NCI-H748 (cell line): ENCODE measurements at regions not wholly inside any gene's neighbourhood (a gene's known extent, or its start where the extent isn't known, plus 50 kb on each side); places are given as distances from the start of the nearest gene placed in this dataset.
"Not testable (repeated sequence)": the region's sequence is repeated elsewhere in the genome, so short reads cannot be mapped to it uniquely, and the experiment has no call there.

Experiments
- DNase-seq: peaks from one replicate; lab custom pipeline; 2025; ENCODE audit not compliant: unreplicated experiment; lab: John Stamatoyannopoulos, UW

- no peak for DNase-seq
Observed at GRCh38 chr4:151864068-151864467, 103.3 kb upstream of the GATB start.

GRCh38 chr4:151862766-151863165 is 102.0 kb upstream of the GATB start:
- DNase-seq = no peak

DNA sequence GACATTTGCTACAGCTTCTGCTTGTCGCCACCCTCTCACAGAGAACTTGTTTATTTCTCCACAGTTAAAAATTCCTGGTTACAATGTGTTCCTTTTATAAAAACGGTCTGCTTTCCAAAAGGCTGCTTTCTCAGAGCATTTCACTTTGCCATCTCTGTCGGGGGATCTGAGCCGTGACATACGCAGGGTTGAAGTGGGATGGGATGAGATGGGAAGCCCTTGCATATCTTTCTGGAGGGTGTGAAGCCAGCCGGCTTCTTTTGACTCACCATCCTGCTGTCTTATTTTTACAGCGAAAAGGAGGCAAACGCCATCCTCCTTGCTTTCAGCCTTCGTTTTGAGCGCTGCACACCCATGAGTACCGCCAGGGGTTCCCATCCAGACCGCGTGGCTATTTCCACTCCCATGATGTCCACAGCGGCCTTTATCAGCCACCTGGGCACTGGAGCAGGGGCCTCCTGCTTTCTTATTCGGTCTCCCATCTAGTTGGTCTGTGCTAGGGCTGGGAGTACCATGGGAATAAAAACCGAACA is 99.8 kb upstream of the GATB start:
- no peak for DNase-seq

- no peak for DNase-seq
Observed at GRCh38 chr4:151859641-151860040, 98.8 kb upstream of the GATB start.

- DNase-seq = no peak
Observed at GRCh38 chr4:151858356-151858755, 97.5 kb upstream of the GATB start.

DNA sequence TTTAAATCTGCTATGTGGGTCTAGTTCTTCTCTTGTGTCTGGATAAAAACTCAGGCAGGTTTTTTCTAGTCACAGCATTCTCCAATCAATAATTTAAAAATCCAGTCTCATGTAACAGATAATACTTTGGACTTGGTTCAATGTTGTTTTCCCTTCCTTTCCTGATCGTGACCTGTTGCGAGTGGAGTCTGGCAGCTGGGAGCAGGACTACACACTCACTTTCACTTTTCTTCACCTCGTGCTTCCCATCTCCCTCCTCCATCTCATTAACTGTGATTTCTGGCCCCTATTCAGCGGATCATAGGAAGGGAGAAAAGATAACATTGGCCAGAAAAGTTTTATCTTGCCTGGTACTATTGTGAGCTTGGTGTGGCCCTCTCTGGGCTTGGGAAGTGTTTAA is 96.6 kb upstream of the GATB start:
- no peak for DNase-seq

- DNase-seq = no peak
Observed at GRCh38 chr4:151855747-151856146, 94.9 kb upstream of the GATB start.

GRCh38 chr4:151854731-151855130 is 93.9 kb upstream of the GATB start:
- no peak for DNase-seq

- no peak for DNase-seq
Observed at GRCh38 chr4:151853034-151853433, 92.2 kb upstream of the GATB start.

DNA sequence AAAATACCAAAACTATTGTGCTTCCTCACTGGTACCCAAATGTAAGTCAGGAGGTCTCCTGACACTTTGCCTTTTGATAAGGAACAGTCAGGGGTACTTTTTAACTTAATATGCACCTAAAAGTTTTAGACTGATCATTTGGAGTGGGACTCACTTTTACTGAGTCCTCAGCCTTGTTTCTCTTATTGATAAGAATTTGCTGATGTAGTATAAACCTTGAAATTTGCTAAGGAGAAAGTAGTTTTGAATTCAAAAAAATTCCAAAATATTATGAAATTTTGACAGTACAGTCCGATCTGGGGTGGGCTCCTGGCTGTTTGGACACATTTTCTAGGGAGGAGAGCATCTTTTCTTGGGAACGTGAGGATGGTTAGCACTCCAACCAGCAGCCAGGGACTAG is 91.4 kb upstream of the GATB start:
- no peak for DNase-seq

GRCh38 chr4:151851354-151851753 is 90.5 kb upstream of the GATB start:
- DNase-seq = no peak

- no peak for DNase-seq
Observed at GRCh38 chr4:151850791-151851213, 90.0 kb upstream of the GATB start.

DNA sequence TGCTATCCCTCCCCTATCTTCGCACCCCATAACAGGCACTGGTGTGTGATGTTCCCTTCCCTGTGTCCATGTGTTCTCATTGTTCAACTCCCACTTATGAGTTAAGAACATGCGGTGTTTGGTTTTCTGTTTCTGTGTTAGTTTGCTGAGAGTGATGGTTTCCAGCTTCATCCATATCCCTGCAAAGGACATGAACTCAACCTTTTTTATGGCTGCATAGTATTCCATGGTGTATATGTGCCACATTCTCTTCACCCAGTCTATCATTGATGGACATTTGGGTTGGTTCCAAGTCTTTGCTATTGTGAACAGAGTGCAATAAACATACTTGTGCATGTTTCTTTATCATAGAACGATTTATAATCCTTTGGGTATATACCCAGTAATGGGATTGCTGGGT is 84.7 kb upstream of the GATB start:
- DNase-seq = not testable (repeated sequence)

DNA sequence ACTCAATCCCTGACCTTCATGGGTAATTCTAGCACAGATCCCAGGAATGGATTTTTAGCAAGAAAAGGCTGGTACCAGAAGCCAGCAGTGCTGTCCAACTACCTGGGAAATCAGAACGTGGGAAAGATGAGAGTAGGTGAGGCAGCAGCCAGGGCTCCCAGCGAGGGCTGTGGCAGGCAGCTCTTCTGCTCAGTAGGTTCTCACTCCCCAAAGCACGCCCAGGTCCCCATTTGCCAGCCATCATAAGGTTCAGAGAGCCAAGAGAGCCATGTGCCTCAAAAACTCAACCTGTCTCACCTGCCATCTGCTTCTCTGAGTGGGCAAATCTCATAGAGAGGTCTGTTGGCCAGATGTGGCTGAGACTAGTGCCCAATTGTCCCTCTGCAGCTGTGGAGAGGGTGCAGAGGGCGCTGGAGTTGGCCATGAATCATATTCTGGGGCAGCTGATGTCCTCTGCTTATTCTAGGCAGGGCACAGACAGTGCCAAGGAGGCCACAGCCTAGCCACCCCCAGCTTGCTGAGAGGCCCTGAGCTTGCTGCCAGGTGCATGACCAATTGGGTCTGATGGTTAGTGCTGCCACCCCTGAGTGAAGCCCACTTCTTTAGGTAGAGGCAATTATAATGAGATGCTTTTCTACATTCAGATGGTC is 81.7 kb upstream of the GATB start:
- no peak for DNase-seq

DNA sequence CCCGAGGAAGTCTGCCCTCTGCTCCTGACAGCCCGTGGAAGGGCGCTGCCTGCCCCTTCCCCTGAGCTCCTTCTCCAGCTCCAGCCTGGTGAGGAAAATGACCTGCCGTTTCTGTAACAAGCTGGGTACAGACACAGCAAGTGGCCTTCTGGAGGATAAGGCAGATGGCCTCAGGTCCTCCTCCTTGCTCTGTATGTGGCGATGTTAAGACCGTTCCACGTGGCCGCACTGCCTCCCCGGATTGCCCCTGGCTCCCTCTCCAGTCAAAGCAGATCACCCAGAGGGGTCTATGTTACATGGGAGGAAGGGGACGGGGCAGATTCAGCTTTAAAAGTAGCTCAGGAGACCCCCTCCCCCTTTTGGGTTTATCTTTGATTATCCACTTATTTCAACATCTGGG is 80.3 kb upstream of the GATB start:
- no peak for DNase-seq

DNA sequence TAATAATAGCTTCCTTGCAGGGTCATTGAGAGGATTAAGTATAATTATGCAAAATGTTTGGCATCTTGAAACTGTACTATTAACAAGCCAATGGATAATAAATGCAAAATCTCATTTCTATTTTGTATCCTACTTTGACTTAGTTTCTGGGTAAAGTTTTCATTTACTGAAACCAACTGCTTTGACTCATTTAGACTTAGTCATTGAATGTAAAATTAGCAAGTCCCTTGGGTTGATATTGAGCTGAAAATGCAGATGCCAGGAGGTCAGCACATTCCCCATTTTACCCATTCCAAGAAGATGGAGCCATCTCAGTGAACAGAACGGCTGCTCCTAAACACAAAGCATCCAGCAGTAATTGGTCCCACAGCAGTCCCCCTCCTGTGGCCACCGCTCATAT is 74.7 kb upstream of the GATB start:
- no peak for DNase-seq

DNA sequence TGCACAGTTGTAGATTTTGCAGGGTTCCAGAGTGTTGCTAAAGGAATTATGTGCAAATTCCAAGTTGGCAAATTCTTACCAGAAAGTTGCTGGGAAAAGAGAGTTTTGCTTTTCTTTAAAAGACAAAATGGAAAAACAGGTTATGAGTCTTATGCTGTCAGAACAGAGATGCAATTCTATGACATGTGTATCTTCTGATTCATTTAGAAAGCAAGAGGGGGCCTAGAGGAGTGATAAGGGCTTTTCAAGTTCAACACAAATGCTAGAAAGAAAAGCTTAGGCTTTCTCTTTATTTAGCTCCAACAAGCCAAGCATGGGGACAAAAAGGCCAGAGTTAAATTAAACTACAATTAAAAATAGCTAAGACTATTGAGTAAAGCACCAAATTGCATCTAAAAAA is 72.4 kb upstream of the GATB start:
- no peak for DNase-seq

- DNase-seq = no peak
Observed at GRCh38 chr4:151831526-151831925, 70.7 kb upstream of the GATB start.

DNA sequence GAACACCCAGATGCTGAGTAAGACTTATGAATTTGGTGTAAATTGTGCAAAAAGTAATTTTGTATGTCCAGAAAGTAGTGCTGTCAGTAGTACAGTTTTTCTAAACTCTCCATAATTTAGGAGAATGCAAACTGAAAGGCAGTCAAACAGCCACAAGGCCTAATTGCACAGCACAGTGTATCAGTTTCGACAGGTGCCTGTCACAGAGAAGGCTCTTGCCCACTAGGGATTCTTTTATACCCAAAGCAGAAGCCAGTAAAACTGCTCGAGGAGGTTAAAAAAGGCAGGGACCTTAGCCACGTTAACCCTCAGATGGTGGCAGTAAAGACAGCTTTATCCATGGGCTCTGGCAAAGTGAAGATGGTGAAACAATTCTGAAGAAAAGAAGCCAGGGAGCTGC is 69.4 kb upstream of the GATB start:
- no peak for DNase-seq

- DNase-seq = no peak
Observed at GRCh38 chr4:151829309-151829708, 68.5 kb upstream of the GATB start.

DNA sequence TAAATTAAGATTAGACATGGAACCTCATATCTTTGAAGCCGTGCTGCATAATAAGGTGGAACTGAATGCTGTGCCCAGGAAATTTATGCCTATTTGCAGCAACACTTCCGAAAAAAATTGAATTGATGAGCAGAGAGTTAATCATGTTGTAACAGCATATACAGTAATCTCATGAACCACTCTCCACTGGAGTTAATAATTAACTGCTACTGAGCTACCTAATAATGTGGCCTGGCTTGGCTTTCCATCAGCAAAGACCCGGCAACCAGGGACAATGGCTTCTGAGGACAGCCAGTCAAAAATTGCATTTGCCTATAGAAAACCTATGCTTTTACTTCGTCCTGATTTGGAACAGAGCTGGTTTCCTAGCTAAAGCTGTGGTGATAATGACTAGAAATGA is 63.8 kb upstream of the GATB start:
- DNase-seq = no peak

GRCh38 chr4:151822331-151822730 is 61.5 kb upstream of the GATB start:
- no peak for DNase-seq

- DNase-seq = no peak
Observed at GRCh38 chr4:151820004-151820403, 59.2 kb upstream of the GATB start.
